NCI-H748 (cell line): ENCODE measurements at regions not wholly inside any gene's neighbourhood (a gene's known extent, or its start where the extent isn't known, plus 50 kb on each side); places are given as distances from the start of the nearest gene placed in this dataset.

Experiments
- DNase-seq: peaks from one replicate; lab custom pipeline; 2025; ENCODE audit not compliant: unreplicated experiment; lab: John Stamatoyannopoulos, UW

DNA sequence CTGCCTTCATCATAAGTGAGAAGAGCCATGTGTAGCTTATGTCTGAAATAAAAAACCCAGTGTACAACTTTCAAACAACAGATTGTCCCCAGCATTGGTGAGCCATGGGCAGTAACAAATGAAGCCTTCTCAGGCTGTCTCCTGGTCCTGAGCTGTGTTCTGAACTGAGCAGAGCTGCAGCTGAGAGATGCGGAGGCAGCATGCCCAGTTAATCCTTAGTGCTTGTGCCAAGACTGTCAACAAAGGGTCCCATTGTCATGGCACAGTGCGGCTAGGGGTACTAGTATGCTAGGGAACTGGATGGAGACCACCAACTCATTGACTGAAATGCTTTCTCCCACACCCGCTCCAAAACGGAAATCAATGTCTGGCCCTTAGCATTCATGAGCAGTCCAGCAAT, 154.3 kb downstream of the RMST start:
- DNase-seq, result no peak

DNA sequence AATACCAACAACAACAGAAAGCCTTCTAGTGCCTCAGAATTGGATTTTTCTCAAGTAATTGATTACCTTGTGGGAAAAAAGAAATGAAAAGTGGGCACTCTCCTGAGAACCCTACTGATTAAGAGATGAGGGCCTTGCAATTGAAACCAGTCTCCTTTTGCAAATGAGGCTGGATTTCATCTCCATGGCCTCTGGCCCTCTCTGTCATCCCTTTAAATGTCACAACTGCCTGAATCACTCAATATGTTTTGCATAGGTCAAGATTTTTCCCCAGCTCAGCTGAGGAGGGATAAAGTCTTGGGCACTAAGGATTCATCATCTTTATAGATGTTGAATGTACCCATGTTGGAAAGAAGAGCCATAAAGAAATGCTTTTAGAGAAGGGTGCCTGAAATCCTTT, 166.4 kb downstream of the RMST start:
- no peak for DNase-seq

DNA sequence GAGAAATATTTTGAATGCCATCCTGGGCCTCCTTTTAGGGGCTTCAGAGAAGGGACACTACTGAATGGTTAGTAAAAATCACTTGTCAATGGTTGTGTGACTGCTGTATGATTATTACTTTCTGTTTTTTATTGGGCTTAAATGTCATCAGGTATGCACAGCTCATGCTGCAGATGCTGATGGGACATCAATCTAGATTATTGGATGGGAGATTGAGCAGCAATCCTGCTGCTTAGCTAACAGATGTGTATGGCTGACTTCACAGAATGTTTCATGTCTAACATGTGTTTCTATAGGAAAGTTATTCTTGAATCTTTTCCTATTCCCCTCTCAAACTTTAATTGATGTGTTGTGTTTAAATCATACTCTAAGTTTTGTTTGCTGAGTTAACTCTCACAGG, 166.8 kb downstream of the RMST start:
- no peak for DNase-seq

DNA sequence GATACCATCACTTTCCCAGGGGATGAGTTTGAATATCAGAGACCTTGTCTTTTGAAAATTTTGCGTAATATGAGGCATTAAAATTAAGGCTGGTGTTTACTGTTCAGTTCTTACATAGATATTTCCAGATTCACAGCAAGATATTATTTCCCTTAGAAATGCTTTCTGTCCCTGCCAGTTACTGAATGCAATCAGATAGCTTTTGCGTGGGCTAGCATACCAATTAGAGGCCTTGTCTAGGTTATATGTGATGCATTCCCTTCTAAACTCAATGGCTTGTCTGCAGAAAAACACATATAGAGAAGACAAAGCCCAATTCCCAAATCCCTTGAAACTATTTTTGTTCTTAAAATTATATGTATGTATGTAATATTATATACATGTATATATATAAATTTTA, 167.8 kb downstream of the RMST start:
- DNase-seq, result no peak

DNA sequence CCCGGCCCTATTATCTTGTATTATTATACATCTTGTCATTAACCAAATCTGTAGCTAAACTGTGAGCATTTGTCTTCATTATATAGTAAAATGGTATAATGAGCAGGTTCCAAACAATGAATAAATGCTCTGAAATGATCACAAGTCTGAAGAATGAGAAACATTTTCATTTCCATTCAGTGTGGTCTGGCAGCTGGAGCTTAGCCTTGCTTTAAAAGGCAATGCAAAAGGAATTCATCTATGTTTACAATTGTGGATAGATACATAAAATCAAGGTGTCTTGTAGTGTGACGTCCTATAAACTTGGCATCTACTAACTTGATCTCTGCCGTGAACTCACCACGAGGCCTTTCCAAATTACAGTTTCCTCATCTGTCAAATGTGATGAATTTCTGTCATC, 168.3 kb downstream of the RMST start:
- no peak for DNase-seq

DNA sequence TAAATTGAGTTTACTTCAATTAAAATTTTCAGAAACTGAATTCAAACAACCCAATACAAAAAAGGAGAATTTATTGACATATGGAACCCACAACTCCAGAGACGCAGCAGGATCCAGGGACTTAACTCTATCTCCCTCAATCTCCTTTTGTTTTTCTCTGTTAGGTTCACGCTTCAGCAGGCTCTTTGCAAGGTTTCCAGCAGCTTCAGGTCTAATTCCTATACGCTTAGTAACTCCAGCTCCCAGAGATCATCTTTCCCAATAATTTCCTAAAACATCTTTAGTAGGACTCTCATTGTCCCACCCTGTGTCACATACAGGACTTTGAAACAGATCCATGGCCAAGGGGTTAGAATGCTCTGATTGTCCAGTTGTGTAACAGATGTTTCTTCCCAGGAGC, 175.2 kb downstream of the RMST start:
- peak; percentile 44 for DNase-seq

DNA sequence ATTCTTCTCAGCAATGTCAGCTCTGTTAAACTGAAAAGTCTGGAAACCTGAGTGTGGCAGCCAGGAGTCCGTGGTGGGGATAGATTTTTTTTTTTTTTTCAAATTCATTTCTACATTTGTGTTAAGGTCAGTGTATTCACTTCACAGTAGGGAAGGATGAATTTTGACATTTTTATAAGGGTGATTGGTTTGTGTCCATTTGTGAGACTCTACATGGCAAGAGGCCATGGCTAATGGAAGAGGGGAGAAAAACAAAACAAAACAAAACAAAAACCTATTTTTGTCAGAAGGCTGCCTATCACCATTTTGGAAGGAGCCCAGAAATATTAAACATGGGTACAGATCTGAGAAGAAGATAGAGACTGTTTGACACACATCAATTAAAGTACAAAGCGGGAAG, 176.1 kb downstream of the RMST start:
- DNase-seq, result peak; percentile 72

DNA sequence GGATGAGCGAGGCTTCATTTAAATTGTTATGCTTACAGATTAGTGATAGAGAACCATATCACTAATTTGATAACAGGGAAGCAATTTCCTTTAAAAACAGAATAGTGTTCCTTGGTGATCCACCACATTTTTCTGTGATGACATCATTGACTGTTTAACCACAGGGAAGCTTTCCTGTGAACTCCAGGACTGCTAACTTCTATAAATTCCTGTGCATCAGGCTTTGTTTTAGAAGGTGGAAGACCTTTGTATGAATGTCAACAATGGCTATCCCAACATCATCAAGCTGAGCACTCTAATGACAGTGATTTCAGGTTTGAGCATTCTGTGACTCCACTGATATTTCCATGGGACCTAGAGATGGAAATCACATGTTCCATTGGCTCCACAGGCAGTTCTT, 177.1 kb downstream of the RMST start:
- no peak for DNase-seq

DNA sequence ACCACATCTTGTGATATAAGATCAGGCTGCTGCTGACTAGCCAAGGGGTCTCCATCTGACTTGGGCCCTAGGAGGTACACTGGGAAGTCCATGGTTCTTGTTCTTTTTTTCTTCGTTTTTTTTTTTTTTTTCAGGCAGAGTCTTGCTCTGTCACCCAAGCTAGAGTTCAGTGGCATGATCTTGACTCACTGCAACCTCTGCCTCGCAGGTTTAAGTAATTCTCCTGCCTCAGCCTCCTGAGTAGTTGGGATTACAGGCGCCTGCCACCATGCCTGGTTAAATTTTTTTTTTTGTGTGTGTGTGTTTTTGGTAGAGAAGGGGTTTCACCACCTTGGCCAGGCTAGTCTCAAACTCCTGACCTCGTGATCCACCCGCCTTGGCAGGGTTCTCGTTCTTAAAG, 178.2 kb downstream of the RMST start:
- DNase-seq, result no peak

DNA sequence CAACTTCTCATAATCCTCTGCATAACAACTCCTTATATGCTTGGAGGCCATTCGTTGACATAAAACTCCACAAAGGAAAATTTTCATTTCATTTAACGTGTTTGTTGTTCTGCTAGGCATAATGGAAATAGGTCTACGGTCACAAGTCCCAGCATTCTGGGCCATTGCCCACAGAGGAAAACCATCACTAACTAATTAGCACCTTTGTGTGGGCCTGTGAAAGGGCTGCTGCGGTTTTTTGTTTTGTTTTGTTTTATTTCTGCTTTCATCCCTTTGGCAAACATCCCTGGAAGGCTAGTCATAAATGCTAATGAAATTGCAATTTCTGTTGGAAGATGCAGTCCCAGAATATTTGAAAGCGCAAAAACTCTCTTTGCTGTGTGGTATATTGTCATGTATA, 180.3 kb downstream of the RMST start:
- peak; percentile 78 for DNase-seq

DNA sequence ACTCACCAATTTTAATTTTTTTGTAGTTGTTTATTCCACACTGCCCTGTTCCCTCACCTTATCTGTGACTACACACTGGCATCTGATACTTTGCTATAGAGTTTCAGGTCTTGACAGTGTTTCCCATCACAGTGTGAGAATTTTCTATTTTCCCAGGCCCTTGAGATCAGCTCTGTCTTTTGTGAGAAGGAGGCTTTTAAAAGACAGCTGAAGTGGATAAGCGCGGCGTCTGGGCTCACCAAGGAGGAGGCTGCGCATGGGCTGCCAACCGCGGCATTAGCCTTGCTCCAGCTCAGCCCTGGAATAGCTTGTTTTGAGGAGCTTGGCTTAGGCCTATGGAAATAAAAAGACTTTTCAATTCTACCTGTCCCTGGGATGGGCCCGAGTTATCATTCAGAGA, 181.3 kb downstream of the RMST start:
- peak; percentile 16 for DNase-seq

DNA sequence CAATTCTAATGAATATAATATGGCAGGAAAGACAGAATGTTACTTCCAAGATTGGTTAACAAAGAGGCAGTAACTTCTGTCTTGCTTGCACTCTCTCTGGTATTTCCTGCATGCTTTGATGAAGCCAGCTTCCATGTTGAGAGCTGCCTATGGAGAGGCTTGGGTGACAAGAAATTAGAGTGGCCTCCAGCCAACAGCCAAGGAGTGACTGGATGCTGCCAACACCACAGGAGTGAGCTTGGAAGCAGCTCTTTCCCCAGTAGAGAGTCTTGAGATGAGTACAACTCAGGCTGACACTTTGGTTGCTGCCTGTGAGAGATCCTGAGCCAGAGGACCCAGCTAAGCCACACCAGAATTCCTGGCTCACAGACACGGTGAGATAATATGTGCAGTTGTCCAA, 183.1 kb downstream of the RMST start:
- DNase-seq, result no peak

DNA sequence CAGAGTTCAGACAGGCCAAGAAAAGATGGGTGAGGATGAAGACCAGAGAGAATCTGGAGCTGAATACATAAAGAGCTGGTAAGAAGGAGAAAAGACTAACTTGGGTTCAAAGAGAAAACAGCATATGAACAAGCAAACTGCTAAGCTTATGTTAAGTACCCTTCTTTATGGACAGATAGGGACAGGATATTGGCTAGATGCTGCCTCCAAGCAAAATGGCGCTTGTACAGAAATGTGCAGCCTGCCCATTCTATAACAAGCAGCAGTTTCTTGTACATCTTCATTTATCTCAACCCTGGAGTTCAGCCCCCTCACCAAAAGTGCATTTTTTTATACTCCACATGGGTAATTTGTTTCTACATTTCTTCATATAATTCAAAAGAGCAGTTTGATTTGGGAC, 184.5 kb downstream of the RMST start:
- DNase-seq, result no peak

DNA sequence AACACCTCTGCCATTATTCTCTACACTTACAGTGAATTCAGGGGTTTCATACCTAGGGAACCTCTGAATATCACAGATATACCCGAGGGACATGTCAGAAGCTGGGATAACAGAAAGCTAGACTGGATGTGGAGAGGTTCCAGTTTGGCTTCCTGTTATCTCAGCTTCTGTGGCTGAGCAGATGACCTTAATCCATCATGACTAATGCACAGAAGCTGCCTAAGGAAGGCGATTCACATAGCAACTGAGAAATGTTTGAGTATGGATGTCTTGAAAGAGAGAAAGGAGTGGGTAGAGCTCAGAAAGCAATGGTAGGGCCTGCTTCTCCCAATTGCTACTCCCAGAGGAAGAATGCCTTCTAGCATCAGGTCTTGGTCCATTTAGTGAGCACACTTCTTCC, 187.6 kb downstream of the RMST start:
- no peak for DNase-seq

DNA sequence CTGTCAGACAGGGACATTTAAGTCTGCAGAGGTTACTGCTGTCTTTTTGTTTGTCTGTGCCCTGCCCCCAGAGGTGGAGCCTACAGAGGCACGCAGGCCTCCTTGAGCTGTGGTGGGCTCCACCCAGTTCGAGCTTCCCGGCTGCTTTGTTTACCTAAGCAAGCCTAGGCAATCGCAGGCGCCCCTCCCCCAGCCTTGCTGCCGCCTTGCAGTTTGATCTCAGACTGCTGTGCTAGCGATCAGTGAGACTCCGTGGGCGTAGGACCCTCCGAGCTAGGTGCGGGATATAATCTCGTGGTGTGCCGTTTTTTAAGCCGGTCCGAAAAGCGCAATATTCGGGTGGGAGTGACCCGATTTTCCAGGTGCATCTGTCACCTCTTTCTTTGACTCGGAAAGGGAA, 193.9 kb downstream of the RMST start:
- peak; percentile 6 for DNase-seq

DNA sequence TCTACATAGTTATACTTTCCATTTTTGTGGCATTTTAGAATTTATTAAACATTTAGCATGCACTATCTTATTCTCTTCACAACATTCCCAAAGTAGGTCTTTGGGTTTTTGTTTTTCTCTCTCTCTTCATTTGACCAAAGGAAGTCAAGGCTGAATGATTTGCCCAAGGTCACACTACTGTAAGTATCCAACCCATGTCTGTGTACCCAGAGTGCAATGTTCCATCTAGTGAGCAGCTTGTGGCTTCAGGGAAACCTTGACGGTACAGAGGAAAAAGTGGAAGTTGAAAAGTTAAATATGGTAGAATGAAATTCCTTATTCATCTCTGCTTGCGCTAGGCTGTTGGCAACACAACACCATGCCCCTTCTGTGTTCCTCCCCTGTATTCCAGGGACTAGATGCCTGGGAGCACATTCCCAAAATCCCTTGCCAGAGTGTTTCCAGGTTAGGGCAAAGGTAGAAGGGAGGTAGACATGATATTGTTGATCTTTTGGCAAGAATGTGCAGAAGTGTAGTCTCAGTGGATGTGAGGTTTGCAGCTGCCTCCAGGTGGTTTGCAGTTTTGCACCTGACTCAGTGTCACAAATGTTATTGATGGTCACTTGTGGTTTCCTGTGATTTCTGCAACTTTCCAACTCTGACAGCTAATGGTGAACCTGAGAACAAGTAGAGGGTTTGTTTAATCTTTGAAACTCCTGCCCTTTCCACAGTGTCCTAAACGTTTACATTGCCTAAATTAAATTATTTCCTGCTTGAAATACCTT, 196.7 kb downstream of the RMST start:
- no peak for DNase-seq

DNA sequence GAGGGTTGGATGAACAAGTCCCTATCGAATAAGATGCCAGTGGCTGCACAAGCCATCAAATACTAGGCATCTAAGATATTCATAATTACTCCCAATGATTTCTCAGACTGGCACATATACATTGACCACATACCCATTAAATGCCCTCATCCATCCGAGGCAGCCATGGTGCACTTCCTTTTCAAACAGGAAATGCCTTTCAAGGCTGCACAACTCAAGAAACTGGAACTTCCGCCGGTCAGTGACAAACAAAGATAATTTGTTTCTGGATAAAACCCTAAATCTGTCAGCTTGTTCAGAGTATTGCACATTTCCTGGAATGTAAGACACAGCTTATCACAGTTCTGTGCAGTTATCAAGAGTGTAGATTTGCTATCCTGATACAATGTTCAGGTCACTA, 203.7 kb downstream of the RMST start:
- no peak for DNase-seq

DNA sequence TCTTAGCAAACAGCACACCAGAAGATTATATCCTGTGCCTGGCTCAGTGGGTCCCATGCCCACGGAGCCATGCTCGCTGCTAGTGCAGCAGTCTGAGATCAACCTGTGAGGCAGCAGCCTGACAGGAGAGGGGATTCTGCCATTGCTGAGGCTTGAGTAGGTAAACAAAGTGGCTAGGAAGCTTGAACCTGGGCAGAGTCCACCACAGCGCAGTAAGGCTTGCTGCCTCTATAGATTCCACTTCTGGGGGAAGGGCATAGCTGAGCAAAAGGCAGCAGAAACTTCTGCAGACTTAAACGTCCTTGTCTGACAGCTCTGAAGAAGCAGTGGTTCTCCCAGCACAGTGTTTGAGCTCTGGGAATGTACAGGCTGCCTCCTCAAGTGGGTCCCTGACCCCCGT, 210.3 kb downstream of the RMST start:
- no peak for DNase-seq

DNA sequence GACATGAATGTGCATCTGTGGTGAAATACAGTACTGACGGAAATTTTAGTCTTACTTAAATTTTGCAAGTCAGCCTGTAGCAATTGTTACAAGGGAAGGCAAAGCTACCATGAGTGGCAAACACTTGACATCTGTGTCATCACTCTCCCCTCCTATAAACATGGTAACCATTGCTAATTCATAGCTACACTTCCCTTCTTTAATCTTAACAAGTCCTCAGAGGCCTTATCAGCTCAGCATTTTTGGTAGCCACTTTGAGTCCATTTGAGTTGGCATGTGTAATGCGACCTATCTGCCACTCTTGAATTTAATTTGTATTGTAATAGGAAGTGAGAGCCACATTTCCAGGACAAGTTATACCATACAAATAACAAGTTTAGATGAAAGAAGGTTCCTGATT, 218.1 kb downstream of the RMST start:
- no peak for DNase-seq

DNA sequence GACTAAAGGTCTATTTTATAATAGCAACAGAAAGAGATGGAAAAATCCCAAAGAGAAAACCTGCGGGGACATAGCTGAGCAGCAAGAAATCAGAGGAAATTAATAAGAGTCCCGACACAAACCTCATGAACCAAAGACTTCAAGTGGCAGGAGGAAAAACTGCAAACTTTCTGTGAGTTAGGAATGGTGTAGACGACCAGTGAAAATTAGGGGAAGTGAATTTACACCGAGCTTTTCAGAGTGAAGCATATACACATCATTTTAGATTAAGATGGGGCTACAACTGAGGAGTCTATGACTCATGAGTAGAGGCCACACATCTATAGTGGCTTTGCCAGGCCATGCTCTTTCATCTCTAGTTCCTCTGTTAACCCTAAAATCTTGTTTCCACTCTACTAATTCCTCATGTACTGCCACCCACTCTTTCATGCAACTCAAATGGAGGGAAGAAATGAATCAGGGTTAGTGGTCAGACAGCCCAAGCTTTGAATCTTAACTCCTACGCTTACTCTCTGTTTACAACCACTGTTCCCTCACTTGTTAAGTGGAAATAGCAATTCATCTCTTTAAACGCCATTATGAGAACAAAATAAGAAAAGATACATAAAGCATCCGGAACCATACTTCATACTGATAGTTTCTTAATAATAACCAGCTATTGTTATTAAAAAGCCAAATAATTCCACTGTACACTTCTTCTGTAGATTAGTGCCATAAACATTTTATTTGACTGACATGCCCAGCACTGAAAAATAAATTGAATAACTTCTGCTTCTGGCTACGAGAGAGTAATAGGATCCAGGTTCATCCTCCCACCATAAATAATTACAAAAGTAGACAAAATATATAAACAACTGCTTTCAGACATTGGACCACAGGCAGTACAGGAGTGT, 219.3 kb downstream of the RMST start:
- no peak for DNase-seq

DNA sequence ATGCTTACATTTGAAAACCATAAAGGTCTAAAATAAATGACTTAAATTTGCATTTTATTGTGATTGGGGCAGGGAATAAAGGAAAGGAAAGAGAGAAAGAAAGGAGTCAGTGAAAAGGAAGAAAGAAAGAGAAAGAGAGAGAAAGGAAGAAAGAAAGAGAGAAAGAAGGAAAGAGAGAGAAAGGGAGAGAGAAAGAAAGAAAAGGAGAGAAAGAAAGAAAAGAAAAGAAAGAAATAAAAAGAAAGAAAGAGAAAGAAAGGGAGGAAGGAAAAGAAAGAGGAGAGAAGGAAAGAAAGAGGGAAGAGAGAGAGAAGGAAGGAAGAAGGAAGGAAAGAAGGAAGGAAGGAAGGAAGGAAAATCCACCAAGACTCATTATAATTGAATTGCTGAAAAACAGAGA, 222.8 kb downstream of the RMST start:
- DNase-seq, result no peak

DNA sequence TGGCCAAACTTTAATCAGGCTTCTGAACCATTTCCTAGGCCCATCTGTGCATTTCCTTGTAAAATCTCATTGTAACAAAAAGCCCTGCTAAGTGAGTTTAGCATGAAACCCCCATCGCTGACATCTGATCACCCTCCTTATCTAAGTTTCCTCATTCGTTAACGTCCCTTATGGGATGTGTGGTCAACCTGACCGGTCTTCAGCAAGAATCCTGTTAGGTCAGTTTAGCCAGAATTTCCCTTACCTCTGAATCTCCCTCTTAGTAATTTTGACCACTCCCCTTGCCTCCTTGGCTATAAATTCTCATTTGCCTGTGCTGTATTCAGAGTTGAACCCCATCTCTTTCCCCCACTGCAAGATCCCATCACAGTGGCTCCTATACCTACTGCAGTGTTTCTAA, 239.3 kb downstream of the RMST start:
- DNase-seq, result no peak

DNA sequence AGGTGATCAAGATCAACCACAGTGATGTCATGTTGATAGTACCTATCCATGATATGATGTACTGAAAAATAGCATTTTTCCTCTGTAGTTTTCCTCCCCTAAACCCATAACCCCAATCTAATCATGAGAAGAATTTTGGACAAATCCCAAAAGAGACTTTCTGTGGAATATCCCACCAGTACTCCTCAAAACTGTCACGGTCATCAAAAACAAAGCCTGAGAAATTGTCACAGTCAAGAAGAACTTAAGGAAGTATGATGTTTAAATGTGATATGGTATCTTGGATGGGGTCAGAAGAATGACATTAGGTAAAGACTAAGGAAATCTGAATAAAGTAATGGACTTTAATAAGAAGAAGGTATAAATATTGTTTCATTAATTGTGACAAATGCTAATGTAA, 248.8 kb downstream of the RMST start:
- no peak for DNase-seq
